HL-60 (cell line): ENCODE measurements at regions not wholly inside any gene's neighbourhood (a gene's known extent, or its start where the extent isn't known, plus 50 kb on each side); places are given as distances from the start of the nearest gene placed in this dataset.

ENCODE experiments used
- GABPA ChIP-seq: IDR thresholded peaks from 2 replicates; pipeline ENCODE4 v1.6.1; 2012; ENCODE audit warnings: low read depth
- POLR2AphosphoS5 ChIP-seq: IDR thresholded peaks from 2 replicates; pipeline ENCODE4 v1.6.1; 2012; ENCODE audit warnings: low read depth
- TF ChIP-seq, protein P1 (sequence below): IDR thresholded peaks from one replicate; pipeline ENCODE4 v1.5.1; 2011; ENCODE audit warnings: low read length, control low read depth, inconsistent platforms; ENCODE audit not compliant: insufficient read depth
- TF ChIP-seq, protein P2 (sequence below): IDR thresholded peaks from 2 replicates; pipeline ENCODE4 v1.6.1; 2012; ENCODE audit warnings: low read depth; ENCODE audit not compliant: insufficient replicate concordance

DNA sequence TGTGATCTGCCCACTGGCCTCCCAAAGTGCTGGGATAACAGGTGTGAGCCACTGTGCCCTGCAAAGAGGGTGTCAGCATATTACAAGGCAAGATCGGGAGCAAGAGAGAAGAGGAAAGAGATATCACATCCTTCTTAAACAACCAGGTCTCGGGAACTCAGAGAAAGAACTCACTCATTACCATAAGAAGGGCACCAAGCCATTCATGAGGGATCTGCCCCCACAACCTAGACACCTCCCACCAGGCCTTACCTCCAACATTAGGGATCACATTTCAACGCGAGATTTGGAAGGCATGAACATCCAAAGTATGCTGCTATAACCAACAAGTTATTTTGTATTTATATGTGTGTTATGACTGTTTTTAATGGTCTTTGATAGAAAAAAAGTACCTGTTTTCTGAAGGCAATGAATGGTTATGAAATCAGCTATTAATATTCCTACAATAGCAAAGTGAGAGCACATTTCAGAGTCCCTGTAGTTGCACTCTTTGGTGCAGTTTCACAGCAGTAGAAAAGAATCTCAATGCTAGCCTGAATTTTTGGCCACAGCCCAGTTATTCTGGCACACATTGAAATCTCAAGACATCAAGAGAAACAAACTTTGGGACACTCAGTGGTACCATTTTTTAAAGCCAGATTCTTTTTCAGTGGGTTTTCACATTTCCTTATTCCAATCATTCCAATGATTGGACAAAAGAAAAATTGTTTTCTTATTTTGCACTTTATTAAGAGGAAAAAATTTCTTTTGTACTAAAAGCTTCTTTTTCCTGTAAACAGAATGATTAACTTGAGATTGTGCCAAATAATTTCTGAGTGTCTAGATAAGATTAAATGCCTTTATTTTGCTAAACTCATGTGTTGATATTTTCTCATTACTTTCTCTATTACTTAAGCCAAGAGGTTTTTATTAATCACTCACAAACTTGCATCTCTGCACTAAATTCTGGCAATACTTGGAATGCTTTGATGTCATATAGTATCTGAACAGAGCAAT lies 582.6 kb upstream of the ATP2B1 start:
- TF ChIP-seq, protein P1, sequence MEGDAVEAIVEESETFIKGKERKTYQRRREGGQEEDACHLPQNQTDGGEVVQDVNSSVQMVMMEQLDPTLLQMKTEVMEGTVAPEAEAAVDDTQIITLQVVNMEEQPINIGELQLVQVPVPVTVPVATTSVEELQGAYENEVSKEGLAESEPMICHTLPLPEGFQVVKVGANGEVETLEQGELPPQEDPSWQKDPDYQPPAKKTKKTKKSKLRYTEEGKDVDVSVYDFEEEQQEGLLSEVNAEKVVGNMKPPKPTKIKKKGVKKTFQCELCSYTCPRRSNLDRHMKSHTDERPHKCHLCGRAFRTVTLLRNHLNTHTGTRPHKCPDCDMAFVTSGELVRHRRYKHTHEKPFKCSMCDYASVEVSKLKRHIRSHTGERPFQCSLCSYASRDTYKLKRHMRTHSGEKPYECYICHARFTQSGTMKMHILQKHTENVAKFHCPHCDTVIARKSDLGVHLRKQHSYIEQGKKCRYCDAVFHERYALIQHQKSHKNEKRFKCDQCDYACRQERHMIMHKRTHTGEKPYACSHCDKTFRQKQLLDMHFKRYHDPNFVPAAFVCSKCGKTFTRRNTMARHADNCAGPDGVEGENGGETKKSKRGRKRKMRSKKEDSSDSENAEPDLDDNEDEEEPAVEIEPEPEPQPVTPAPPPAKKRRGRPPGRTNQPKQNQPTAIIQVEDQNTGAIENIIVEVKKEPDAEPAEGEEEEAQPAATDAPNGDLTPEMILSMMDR, result no peak
- no peak for TF ChIP-seq POLR2AphosphoS5
- no peak for TF ChIP-seq GABPA
- TF ChIP-seq, protein P2, sequence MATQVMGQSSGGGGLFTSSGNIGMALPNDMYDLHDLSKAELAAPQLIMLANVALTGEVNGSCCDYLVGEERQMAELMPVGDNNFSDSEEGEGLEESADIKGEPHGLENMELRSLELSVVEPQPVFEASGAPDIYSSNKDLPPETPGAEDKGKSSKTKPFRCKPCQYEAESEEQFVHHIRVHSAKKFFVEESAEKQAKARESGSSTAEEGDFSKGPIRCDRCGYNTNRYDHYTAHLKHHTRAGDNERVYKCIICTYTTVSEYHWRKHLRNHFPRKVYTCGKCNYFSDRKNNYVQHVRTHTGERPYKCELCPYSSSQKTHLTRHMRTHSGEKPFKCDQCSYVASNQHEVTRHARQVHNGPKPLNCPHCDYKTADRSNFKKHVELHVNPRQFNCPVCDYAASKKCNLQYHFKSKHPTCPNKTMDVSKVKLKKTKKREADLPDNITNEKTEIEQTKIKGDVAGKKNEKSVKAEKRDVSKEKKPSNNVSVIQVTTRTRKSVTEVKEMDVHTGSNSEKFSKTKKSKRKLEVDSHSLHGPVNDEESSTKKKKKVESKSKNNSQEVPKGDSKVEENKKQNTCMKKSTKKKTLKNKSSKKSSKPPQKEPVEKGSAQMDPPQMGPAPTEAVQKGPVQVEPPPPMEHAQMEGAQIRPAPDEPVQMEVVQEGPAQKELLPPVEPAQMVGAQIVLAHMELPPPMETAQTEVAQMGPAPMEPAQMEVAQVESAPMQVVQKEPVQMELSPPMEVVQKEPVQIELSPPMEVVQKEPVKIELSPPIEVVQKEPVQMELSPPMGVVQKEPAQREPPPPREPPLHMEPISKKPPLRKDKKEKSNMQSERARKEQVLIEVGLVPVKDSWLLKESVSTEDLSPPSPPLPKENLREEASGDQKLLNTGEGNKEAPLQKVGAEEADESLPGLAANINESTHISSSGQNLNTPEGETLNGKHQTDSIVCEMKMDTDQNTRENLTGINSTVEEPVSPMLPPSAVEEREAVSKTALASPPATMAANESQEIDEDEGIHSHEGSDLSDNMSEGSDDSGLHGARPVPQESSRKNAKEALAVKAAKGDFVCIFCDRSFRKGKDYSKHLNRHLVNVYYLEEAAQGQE, result no peak
